ENCODE measurements at regions not wholly inside any gene's neighbourhood (a gene's known extent, or its start where the extent isn't known, plus 50 kb on each side); places are given as distances from the start of the nearest gene placed in this dataset.

DNA sequence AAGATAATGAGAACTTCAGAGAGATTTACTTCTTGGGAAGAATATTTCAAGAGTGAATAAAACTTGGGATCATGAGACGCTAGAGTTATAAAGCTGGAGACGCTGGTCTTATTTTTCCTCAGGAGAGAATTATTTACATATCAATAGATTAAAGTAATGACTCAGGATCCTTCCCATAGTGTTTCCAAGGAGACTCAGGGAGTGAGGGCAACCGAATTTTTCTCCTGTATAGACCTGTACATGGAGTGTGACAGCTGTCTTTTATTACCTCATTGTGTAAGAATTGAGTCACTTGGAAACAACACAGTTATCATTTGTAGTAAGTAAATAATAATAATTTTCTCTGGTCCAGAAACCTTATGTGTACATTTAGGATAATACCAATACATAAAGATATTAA, 1905.5 kb downstream of the OLFM4 start:
- H3K27me3 ChIP-seq = no peaks in the 10 kb centered on the region
- no peak overlapping the region for H3K4me3 ChIP-seq
- no peak for DNase-seq
- intact Hi-C loops (cut with DNase I) = loop anchor here in 1 of 10 donors (5.0 kb wide), 1 partner anchor 48 kb away; no protein-coding TSS in a partner anchor
- H3K9me3 ChIP-seq = peaks cover 0 to 2% (median 0%) of the 10 kb centered on the region in 12 donors
- WGBS, 4 donors = 28 to 34% (median 31%) methylated on average over 3 of the region's 3 CpGs
- no peak overlapping the region for H3K27ac ChIP-seq
- no peaks in the 10 kb centered on the region for H3K36me3 ChIP-seq
- no peak for TF ChIP-seq POLR2A (IDR thresholded peaks at IDR 0.05)
- TF ChIP-seq, protein P1, sequence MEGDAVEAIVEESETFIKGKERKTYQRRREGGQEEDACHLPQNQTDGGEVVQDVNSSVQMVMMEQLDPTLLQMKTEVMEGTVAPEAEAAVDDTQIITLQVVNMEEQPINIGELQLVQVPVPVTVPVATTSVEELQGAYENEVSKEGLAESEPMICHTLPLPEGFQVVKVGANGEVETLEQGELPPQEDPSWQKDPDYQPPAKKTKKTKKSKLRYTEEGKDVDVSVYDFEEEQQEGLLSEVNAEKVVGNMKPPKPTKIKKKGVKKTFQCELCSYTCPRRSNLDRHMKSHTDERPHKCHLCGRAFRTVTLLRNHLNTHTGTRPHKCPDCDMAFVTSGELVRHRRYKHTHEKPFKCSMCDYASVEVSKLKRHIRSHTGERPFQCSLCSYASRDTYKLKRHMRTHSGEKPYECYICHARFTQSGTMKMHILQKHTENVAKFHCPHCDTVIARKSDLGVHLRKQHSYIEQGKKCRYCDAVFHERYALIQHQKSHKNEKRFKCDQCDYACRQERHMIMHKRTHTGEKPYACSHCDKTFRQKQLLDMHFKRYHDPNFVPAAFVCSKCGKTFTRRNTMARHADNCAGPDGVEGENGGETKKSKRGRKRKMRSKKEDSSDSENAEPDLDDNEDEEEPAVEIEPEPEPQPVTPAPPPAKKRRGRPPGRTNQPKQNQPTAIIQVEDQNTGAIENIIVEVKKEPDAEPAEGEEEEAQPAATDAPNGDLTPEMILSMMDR (IDR thresholded peaks at IDR 0.05) = no peak
- ATAC-seq = no peak
- no peaks in the 10 kb centered on the region for H3K4me1 ChIP-seq

DNA sequence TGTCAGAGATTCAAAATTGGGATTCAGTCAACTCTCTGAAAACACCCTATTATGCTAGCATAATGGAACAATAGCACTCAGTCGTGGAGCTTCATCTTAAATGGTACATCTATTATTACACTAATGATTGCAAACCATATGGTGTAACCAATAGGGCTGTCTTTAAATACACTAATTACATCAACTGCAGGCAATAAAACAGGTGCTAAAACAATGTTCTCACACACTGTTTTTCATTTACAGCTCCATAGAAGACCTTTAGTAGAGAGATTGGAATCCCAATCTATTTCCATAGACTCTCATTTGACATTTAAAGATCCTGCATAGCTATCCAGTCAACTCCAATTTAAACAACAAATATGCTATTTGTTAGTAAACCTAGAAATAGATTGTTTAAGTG, 1917.4 kb downstream of the OLFM4 start:
- Histone ChIP-seq H3K9me3 (peaks cover 0 to 5% (median 0%) of the 10 kb centered on the region in 12 donors), H3K4me3 (no peak overlapping the region), H3K27ac (no peak overlapping the region), H3K27me3 (no peaks in the 10 kb centered on the region), H3K36me3 (no peaks in the 10 kb centered on the region), H3K4me1 (no peaks in the 10 kb centered on the region)
- no peak for ATAC-seq
- WGBS, 4 donors = 22 to 38% (median 31%) methylated on average over 1 of the region's 1 CpG
- intact Hi-C loops (cut with DNase I) = no loop called here
- TF ChIP-seq, protein P1 (IDR thresholded peaks at IDR 0.05) = no peak
- TF ChIP-seq POLR2A (IDR thresholded peaks at IDR 0.05) = no peak
- DNase-seq = no peak

DNA sequence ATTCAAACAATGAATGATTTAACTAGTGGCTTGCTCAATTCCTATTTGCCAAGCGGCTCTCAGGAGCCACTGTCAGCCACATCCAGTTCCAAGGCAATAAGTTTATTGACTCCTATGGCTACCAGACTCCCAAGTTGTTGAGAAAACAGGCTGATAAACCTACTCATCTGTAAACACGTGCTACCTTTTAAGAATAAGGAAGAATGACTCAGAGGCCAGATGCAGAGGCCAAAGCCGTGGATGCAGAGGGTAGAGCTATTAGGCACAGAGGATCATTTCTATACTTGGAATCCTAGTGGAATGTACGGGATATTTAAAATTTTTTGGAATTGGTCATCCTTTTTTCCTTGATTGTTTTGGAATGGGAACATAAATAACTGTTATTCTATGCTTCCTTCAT, 1921.1 kb downstream of the OLFM4 start:
- no peaks in the 10 kb centered on the region for H3K36me3 ChIP-seq
- DNase-seq = no peak
- H3K9me3 ChIP-seq = no peaks in the 10 kb centered on the region
- H3K27me3 ChIP-seq = no peaks in the 10 kb centered on the region
- H3K4me1 ChIP-seq = no peaks in the 10 kb centered on the region
- no peak for ATAC-seq
- intact Hi-C loops (cut with DNase I) = no loop called here
- WGBS, 4 donors = 50 to 62% (median 58%) methylated on average over 4 of the region's 4 CpGs
- TF ChIP-seq, protein P1 (IDR thresholded peaks at IDR 0.05) = no peak
- no peak for TF ChIP-seq POLR2A (IDR thresholded peaks at IDR 0.05)
- no peak overlapping the region for H3K4me3 ChIP-seq
- H3K27ac ChIP-seq = no peak overlapping the region

DNA sequence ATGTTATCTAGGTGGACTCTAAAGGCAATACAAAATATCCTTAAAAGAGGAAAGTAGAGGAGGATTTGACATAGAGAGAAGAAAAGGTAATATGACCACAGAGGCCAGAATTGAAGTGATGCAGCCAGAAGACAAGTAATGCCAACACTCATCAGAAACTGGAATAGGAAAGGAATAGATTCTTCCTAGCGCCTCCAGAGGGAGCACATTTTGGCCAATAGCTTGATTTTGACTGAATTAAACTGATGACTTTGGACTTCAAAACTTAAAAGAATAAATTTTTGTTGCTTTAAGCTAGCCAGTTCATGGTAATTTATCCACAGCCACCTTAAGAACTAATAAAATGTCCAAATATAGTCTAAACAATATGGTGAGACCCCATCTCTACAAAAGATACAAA, 1921.9 kb downstream of the OLFM4 start:
- no peaks in the 10 kb centered on the region for H3K4me1 ChIP-seq
- no peak overlapping the region for H3K27ac ChIP-seq
- intact Hi-C loops (cut with DNase I) = no loop called here
- H3K27me3 ChIP-seq = no peaks in the 10 kb centered on the region
- DNase-seq (no peak), ATAC-seq (no peak)
- H3K9me3 ChIP-seq = no peaks in the 10 kb centered on the region
- TF ChIP-seq, protein P1 (IDR thresholded peaks at IDR 0.05) = no peak
- no peak for TF ChIP-seq POLR2A (IDR thresholded peaks at IDR 0.05)
- H3K36me3 ChIP-seq = no peaks in the 10 kb centered on the region
- no peak overlapping the region for H3K4me3 ChIP-seq
- WGBS, 4 donors = 64 to 71% (median 67%) methylated on average over 1 of the region's 1 CpG

All from heart left ventricle (tissue), 16 donors.